Renal pelvis (tissue), 1 donor: ENCODE measurements at regions not wholly inside any gene's neighbourhood (a gene's known extent, or its start where the extent isn't known, plus 50 kb on each side); places are given as distances from the start of the nearest gene placed in this dataset.

Experiments
- DNase-seq: peaks from one replicate; pipeline ENCODE4 v3.0.0-alpha.2; 2013

DNA sequence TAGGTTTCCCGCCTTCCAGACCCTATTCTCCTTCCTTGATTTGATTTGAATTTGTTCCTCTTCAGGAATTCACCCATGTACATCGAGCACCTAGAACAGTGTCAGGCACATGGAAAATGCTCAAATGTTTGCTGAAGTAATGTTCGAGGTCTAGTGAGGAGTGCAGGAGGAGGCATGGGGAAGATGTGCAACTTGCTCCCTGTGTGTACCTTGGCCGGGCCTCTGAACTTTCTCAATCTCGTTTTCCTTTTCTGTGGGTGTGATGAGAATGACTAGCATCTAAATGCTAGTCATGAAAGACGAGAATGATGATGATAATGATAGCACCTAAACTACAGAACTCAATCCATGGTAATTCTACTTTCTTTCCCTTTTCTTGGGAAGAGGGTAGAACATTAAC lies 279.1 kb upstream of the PLET1 start:
- no peak for DNase-seq

GRCh38 chr11:112540261-112540660 lies 279.6 kb upstream of the PLET1 start:
- DNase-seq = peak; percentile 30

DNA sequence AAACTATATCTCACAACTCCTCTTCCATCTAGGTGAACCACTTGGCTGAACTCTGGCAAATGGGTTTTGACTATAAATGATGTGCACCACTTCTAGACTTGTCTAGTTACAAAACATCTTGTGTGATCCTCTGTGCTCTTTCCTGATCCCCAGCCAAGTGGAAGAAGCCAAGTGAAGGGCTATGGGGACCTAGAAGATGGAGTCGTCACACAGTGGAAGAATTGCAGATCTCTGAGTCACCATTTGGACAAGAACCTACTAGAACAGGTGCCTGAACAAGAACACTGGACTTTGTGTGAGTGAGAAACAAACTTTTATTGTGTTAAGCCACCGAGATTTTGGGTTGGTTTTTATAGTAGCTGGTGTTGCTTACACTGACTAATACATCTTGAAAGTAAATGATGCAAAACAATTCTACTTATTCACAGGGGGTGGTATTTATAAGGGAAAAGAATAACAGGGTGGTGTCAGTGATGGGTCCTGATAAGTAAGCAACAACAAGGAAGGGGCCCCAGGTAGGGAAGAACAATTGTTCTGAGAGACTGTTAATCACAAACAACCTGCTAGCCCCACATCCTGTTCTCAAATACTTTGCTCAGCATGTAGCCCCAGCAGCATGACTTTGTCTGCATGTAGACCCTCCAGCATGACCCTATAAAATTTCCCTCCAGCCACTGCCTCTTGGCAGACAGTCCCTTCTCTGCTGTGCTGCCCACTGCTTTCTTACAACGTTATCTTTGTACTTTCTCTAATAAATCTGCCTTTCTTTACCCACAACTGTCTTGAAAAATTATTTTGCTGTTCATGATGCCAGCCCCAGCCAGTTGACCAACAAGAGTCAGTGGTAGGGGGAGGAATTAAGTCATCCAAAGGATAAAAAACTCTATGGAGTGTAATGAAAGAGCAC lies 280.7 kb upstream of the PLET1 start:
- no peak for DNase-seq

DNA sequence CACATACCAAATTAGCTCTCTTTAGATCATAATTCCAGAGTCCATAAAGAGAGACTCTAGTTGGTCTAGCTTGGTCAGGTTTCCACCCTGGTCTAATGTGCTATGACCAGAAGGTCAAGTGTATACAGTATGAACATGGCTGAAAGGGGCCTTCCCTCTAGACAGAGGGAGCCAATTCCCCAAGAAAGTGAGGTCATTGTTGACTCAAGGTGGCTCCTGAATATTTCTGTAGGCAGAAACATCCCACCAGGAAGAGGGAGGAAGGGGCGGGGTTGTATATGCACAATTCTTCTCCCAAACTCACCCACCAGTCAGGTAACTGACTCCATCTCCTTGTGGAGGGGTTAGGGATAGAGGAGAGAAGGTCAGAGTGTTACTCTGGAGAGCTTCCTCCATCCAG lies 281.8 kb upstream of the PLET1 start:
- no peak for DNase-seq

DNA sequence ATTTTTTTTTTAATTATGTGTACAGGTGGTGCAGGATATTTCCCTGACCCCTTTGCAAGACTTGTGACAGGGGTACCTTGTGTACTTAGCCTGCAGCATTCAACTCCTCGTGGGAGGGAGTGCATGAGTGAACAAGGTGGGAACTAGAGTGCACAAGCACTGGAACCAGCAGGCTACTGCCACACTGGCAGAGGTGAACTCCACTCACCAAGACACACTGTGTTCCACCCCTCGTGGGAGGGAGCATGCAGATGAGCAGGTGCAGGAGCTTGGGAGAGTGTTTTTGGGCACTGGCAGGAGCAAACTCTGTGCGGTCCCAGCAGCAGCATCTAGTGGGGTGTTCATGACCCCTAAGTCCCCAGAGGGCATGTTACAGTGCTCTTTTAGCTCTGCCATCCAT lies 282.7 kb upstream of the PLET1 start:
- DNase-seq = no peak

DNA sequence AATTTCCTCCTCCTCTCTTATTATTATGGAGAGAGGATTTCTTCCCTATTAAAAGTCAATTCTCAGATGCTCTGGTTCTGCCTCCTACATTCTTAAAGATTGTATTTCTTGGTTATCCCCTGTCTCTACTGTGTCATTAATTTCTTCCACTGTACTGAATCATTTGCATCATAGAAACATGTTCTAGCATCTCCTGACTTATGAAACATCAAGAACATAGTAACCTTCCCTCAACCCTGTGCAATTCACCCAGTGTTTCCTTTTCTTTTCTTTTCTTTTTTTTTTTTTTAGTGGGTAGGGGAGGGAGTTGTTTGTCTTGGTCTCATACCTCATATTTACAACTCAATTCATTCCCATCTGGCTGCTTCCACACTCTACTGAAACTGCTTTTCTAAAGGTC lies 288.0 kb upstream of the PLET1 start:
- DNase-seq = no peak

DNA sequence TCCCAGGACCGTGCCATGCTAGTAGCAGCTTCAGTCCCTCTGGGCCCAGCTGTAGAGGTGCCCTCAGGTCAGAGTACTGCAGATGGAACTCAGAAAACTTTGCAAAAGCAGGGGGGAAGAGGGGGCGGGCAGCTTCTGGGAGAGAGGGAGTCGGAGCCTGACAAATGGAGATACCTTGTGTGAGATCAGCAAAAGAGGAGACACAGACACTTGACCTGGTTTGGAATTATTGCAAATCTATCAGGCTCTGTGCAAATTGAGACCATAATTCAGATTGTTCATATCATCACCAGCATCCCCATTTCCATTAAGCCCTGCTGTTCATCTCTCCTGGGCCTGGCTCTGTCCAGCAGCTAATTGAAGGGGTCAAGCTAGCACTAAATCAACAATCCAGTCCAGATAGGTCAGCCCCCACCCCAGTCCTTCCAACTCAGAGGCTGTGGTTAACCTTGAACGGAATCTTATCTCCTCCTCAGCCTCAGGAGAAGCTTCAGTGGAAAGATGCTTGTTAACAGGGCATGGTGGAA lies 292.6 kb upstream of the PLET1 start:
- DNase-seq = no peak

DNA sequence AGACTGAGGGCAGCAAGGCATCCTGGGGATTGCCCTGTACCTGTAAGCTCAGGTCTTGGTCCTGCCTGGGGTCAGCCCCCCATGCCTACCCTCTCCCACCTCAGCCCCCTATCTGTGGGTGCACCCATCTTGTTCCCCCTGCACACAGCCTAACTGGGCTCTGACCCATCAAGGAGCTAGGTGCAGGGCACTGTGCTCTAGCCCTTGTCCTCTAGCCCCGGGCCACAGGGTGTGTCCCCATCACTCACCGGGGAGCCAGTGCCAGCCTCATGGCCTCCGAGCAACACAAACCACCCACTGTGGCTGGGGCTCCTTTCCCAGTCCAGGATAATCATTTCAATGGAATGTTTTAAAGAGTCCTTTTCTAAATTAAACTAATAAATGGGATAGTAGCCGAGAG lies 293.9 kb upstream of the PLET1 start:
- DNase-seq = no peak

GRCh38 chr11:112555491-112556364 lies 295.1 kb upstream of the PLET1 start:
- DNase-seq = peak; percentile 29

DNA sequence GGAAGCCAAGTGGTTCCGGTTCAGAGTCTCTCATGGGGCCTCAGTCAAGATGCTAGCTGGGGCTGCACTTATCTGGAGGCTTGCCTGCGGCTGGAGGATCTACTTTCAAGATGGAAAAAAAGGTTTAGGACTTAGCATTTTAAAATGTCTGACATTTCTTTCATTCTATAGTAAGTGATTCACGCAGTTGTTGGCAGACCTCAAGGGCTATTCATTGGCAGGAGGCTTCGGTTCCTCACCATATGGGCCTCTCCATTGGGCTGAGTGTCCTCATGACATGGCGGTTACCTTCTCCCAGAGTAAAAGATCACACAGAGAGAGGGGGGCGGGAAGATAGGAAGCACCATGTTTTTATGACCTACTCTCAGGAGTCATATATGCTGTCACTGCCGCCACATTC lies 298.0 kb upstream of the PLET1 start:
- DNase-seq = no peak

DNA sequence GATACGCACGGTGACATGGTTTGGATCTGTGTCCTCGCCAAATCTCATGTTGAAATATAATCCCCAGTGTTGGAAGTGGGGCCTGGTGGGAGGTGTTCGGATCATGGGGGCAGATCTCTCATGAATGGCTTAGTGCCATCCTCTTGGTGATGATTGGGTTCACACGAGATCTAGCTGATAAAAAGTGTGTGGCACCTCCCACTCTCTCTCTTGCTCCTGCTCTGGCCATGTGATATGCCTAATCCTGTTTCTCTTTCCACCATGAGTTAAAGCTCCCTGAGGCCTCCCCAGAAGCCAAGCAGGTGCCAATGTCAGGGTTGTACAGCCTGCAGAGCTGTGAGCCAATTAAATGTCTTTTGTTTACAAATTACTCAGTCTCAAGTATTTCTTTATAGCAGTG lies 303.1 kb upstream of the PLET1 start:
- no peak for DNase-seq

- no peak for DNase-seq
These were observed 303.7 kb upstream of the PLET1 start for GRCh38 chr11:112564228-112564955.

DNA sequence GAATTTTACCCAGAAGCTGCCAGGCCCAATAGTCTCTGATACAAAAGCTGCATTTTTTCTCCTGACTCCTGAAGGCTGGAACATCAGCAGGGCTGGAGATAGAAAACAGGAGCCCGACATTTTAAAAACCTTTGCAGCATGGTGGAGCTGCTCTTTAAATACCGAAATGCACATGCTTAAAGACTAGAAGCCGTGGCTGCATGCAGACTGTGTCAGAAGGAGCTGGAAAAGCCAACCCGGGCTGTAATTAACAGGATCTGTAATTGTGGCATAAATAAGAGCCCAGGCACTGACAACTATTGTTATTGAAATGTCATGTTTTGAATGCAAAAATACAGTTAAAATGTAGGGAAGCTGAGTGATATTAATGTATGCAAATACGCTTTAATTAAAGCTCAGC lies 304.9 kb upstream of the PLET1 start:
- DNase-seq = no peak

GRCh38 chr11:112566124-112566523 lies 305.5 kb upstream of the PLET1 start:
- no peak for DNase-seq

DNA sequence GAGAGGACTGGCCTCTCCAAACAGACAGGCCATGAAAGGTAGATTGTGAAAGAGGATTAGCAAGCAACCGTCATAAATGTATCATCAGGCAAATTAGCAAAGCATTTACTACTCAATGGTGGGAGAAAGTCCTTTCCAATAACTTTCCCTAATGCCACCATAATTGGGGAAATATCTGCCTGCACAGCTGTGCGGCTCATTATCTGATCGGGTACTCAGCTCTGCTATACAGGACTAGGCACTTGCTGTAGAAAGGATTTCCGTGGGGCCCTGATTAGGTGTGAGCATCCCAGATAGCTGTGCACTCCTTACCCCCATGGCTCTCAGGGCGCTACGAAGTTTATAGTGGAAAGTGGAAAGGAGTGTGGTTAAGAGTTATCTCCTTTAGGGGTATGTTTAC lies 309.7 kb upstream of the PLET1 start:
- no peak for DNase-seq

GRCh38 chr11:112579282-112579681 lies 318.6 kb upstream of the PLET1 start:
- no peak for DNase-seq

GRCh38 chr11:112580864-112581263 lies 320.2 kb upstream of the PLET1 start:
- no peak for DNase-seq

GRCh38 chr11:112581747-112582146 lies 321.1 kb upstream of the PLET1 start:
- no peak for DNase-seq

- DNase-seq = no peak
These were observed 321.7 kb upstream of the PLET1 start for GRCh38 chr11:112582366-112582765.

GRCh38 chr11:112583261-112583893 lies 322.7 kb upstream of the PLET1 start:
- no peak for DNase-seq

DNA sequence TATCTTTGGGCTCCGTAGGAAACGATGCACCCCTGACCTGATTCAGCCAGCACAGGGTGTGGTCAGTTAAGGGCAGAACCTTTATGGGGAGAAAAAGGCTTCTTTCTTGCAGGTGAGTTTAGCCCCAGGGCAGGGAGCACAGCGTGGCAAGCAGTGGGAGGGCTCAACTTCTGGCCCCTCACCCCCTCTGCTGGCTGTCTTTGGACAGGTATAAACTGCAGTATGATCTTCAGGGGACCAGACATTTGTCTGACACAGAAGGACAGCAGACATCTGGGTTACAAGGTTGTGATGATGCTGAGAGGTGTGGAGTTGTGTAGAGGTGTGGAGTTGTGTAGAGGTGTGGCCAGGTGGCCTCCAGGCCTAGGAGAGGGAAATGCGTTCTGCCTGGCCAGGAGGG lies 324.0 kb upstream of the PLET1 start:
- no peak for DNase-seq

DNA sequence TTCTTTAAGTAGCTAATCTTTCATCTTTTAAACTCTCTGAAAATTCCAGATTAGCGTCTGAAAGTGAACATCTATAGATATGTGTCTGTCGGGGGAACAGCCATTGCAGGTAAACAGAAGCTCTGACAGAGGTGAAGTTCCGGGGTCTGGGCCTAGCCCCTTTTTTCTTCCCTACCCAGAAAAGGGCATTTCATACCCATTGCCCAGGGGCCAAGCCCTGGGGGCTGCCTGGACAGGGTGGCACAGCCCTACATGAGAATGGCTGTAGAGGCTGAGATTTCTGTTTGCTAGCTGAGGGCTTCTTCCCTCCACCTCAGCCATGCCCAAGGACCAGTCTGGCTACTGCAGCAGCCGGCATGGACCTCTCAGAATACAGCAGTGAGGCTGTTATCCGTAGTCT lies 327.0 kb upstream of the PLET1 start:
- no peak for DNase-seq
